ENCODE measurements at regions not wholly inside any gene's neighbourhood (a gene's known extent, or its start where the extent isn't known, plus 50 kb on each side); places are given as distances from the start of the nearest gene placed in this dataset.

DNA sequence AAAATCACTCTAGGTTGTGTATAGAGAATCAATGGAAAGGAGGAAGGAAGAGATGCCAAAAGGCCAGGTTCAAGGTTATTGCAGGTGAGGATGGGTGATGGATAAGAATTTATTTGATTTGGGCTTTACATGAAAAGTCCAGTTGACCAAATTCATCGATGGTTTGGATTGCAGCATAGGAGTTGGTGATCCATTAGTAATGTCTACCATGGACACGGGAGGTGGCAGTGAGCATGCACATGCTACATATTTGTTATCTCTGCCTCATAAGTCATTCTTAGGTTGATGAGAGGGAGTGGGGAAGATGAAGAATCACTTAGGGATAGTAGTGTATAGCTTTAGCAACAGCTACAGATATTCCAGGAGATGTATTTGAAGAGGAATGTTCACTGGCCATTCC, 211.4 kb downstream of the PHETA1 start:
- TF ChIP-seq EZH2 (IDR thresholded peaks at IDR 0.05; ENCODE audit: low read depth, unreplicated experiment) (no peak), EZH2phosphoT487 (IDR thresholded peaks at IDR 0.05; ENCODE audit: unreplicated experiment) (no peak), POLR2AphosphoS5 (IDR thresholded peaks at IDR 0.05; ENCODE audit: low read depth) (no peak), JUNB (IDR thresholded peaks at IDR 0.05; ENCODE audit: unreplicated experiment) (no peak)
